Brain microvascular endothelial cell (primary cell): ENCODE measurements at regions not wholly inside any gene's neighbourhood (a gene's known extent, or its start where the extent isn't known, plus 50 kb on each side); places are given as distances from the start of the nearest gene placed in this dataset.
A peak's percentile ranks its signal among the peaks of the same experiment; 100 is the strongest.

Experiments
- DNase-seq: peaks from one replicate; pipeline ENCODE4 v3.0.0-alpha.2; 2020
- H3K27ac ChIP-seq: fragments of 250-450 bp; sonication (Bioruptor Pico); 2 replicates; pipeline ENCODE4 v1.5.1; 2020; ENCODE audit warnings: mild to moderate bottlenecking, moderate library complexity
- H3K27me3 ChIP-seq: fragments of 250-450 bp; sonication (Bioruptor Pico); replicated peaks from 2 replicates; pipeline ENCODE4 v1.5.1; 2020; ENCODE audit warnings: mild to moderate bottlenecking
- H3K36me3 ChIP-seq: fragments of 250-450 bp; sonication (Bioruptor Pico); replicated peaks from 2 replicates; pipeline ENCODE4 v1.5.1; 2020; ENCODE audit warnings: mild to moderate bottlenecking
- H3K4me3 ChIP-seq: 2 replicates; pipeline ENCODE4 v1.5.1; 2011; ENCODE audit warnings: low read depth, mild to moderate bottlenecking, control low read depth, low read length, moderate library complexity
- in situ Hi-C: cut with HindIII; loops from 2 replicates; pipeline ENCODE4 v1.10.0; 2017; ENCODE audit warnings: low sequenced_read_pairs, low pct_ligation_motif_present
- TF ChIP-seq, protein P1 (sequence below): IDR thresholded peaks from 2 replicates; pipeline ENCODE4 v1.5.1; 2011; ENCODE audit warnings: low read depth, mild to moderate bottlenecking, moderate library complexity, low read length, control low read depth, inconsistent platforms; ENCODE audit errors: missing control alignments

DNA sequence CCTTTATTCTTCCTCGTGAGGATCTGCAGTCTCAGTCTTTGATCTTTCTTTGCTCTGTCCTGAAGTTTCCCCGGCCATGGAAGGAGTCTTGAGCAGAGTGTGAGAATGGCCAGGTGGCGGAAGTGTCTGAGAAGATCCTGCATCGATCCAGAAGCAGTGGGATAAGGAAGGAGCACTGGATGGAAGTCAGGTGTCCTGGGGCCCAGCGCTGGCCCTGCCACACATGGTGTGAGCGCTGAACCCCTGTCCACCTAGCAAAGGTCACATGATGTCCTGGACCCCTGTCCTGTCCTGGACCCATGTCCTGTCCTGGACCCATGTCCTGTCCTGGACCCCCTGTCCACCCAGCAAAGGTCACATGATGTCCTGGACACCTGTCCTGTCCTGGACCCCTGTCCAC is 111.8 kb upstream of the MED13L start:
- Histone ChIP-seq H3K27me3 (no peaks in the 10 kb centered on the region), H3K36me3 (no peaks in the 10 kb centered on the region), H3K27ac (peak overlapping the region; percentile 49), H3K4me3 (no peak overlapping the region)
- TF ChIP-seq, protein P1, sequence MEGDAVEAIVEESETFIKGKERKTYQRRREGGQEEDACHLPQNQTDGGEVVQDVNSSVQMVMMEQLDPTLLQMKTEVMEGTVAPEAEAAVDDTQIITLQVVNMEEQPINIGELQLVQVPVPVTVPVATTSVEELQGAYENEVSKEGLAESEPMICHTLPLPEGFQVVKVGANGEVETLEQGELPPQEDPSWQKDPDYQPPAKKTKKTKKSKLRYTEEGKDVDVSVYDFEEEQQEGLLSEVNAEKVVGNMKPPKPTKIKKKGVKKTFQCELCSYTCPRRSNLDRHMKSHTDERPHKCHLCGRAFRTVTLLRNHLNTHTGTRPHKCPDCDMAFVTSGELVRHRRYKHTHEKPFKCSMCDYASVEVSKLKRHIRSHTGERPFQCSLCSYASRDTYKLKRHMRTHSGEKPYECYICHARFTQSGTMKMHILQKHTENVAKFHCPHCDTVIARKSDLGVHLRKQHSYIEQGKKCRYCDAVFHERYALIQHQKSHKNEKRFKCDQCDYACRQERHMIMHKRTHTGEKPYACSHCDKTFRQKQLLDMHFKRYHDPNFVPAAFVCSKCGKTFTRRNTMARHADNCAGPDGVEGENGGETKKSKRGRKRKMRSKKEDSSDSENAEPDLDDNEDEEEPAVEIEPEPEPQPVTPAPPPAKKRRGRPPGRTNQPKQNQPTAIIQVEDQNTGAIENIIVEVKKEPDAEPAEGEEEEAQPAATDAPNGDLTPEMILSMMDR, result no peak
- in situ Hi-C loops, result no loop called here
- DNase-seq, result no peak

GRCh38 chr12:116389990-116390389 is 112.5 kb upstream of the MED13L start:
- DNase-seq, result peak; percentile 93
- Histone ChIP-seq H3K36me3 (no peaks in the 10 kb centered on the region), H3K27me3 (no peaks in the 10 kb centered on the region), H3K4me3 (no peak overlapping the region), H3K27ac (peak overlapping the region; percentile 49)
- in situ Hi-C loops, result no loop called here
- TF ChIP-seq, protein P1, result no peak

DNA sequence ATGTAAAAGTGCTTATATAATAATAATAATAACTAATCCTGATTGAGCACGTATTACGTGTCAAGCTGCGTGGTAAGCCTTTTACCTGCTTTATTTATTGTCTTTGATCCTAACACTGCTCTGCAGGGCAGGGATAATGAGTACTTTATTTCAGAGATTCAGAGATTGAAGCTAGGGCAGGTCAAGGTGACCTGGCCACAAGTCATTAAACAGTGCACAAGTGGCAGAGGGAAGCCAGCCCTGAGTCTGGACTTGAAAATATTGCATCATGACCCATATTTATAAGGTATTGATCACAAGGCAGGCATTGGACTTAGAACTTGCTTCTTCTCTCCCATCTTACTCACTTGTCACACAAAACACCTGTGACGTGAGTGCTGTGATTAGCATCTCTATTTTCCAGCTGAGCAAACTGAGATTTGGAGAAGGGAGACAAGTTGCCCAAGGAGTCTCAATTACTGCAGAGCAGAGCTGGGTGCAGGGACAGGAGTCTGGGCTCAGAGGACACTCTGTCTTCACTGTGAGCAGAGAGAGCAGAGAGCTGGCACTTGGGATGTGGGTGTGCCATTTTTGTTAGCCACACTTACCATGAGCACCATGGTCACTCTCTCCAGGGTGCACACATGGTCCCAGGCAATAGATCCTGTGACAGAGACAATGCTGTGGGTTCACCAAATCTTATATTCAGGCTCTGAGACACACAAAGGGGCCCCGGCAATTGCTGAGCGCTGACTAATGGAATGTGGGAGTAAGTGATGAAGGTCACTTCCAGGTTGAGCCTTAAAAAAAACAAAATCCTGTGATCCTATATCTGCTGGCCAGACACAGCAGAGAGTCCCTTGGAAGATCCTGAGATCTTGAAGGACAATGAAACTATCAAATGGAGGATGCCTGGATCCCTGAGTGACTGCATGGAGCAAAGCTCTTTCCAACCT is 113.2 kb upstream of the MED13L start:
- H3K36me3 ChIP-seq, result no peaks in the 10 kb centered on the region
- peak overlapping the region; percentile 35 for H3K27ac ChIP-seq
- in situ Hi-C loops, result no loop called here
- TF ChIP-seq, protein P1, result no peak
- no peak overlapping the region for H3K4me3 ChIP-seq
- DNase-seq, result peak; percentile 60
- no peaks in the 10 kb centered on the region for H3K27me3 ChIP-seq

GRCh38 chr12:116391501-116391900 is 114.0 kb upstream of the MED13L start:
- TF ChIP-seq, protein P1, result no peak
- in situ Hi-C loops, result no loop called here

GRCh38 chr12:116392061-116392460 is 114.6 kb upstream of the MED13L start:
- H3K27me3 ChIP-seq, result no peaks in the 10 kb centered on the region
- no peaks in the 10 kb centered on the region for H3K36me3 ChIP-seq
- TF ChIP-seq, protein P1, result no peak
- no peak for DNase-seq
- in situ Hi-C loops, result no loop called here
- no peak overlapping the region for H3K4me3 ChIP-seq
- H3K27ac ChIP-seq, result no peak overlapping the region

More at GRCh38 chr12:116391501-116391900, 114.0 kb upstream of the MED13L start:
- Histone ChIP-seq H3K4me3 (no peak overlapping the region), H3K27me3 (no peaks in the 10 kb centered on the region), H3K27ac (no peak overlapping the region), H3K36me3 (no peaks in the 10 kb centered on the region)
- DNase-seq, result no peak
